HG02884 (cell line): ENCODE measurements at regions not wholly inside any gene's neighbourhood (a gene's known extent, or its start where the extent isn't known, plus 50 kb on each side); places are given as distances from the start of the nearest gene placed in this dataset.
"Not testable (repeated sequence)": the region's sequence is repeated elsewhere in the genome, so short reads cannot be mapped to it uniquely, and the experiment has no call there.

Experiments used
- ATAC-seq: cut with Tn5 transposase; IDR thresholded peaks from one replicate; pipeline ENCODE4 v1.9.1; 2021; ENCODE audit warnings: mild to moderate bottlenecking, moderate library complexity; ENCODE audit not compliant: unreplicated experiment

DNA sequence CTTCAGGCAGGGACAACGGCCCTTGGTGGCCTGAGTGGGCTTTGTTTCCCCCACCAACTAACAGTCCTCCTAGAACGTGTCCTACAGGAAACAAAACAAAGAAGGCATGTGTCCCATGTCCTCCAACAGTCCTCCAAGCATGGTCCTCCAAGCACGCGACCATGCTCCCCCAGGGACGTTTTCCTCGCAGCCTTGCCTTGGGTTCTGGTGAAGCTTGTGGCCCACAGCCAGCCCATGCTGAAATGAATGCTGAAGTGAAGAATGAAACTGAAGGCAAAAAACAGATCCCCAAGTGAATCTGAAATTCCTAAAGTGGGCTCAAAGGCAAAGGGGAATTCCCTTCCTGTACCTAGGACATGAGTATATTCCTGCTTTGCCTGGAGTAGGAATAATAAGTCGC lies 176.6 kb downstream of the JCAD start:
- ATAC-seq, result no peak

DNA sequence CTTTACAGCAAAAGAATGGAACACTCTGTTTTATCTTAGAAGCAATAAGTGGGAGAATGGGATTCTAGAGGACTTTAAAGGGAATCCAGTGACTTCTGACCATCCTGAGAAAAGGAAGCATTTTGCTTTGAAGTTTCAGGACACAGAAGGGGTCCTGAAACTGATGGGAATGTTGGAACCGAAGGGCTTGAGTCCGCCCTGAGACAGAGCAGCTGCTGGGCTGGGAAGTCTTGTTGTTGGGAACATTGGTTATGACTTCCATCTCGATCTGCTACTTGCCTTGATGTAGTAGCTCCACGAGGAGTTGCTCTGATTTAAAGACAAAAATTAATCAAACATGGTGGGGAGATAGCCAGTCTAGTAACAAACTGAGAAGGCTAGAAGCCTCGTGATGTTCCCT lies 177.6 kb downstream of the JCAD start:
- no peak for ATAC-seq

DNA sequence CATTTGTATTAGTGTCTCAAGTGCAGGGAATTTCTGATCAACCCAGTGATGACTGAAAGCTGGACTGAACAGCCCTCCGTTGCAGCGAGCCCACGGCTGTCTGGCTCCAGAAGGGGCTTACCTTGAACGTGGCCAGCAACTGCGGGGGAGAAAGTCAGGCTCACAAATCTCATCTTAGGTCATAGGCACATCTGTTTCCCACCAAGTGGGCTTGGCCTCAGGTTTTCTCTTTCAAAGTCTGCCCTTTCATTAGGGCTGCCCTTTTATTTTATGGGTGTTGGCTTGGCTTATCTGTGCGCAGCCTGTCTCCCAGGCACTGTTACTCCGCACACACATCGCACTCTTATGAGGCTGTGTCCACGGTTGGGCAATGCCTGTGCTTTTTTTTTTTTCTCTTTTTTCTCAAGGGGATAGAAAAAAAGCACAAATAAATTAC lies 178.0 kb downstream of the JCAD start:
- no peak for ATAC-seq

DNA sequence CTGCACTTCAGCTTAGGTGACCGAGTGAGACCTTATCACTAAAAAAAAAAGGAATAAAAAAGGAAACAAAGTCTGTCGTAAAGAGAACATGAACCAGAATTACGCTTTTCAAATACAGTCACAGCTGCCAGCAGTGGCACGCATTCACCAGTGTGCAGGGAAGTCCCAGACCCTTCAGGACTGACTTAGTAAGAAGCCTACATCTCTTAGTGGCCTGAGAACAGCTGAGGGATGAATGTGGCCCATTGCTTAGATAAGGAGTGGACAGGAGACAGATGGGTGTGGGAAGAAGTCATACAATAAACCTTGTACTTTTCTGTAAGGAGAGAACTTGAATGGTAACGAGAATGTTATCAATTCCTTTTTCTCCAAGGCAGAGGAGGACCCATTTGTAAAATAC lies 178.5 kb downstream of the JCAD start:
- no peak for ATAC-seq

DNA sequence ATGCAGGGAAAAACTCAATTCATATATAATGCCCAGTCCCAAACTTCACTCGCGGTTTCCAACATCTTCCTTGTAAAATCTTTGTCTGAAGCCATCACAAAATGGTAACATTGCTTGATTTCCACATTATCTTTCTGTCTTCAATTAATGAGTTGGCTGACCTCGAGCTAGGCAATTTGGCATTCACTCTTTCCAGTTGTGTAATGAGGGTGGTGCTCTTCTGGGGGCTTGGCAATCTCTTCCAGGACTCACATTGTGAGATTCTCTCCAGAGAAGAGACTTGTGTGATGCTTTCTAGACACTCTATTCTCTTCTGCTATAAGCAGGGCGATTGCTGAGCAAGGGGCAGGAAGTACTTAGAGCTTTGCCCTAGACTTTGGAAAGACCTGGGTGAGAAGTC lies 179.5 kb downstream of the JCAD start:
- ATAC-seq, result no peak

DNA sequence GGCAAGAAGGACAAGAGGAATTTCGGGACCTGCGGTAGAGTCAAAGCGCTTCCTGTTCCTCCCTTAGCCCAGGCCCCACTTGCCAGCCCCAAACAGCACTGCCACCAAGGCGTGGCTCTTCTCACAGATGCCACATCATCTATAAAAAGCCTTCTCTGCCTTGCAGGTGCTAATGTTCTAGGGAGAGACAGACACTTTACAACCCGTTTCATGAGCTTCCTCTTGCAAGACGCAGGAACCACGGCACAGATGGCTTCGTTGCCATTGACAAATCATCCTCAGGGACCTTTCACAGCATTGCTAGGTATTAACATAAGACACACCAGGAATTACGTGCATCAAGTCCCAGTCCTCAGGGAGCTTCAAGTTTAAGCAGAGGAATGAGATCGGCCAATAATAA lies 180.9 kb downstream of the JCAD start:
- no peak for ATAC-seq

DNA sequence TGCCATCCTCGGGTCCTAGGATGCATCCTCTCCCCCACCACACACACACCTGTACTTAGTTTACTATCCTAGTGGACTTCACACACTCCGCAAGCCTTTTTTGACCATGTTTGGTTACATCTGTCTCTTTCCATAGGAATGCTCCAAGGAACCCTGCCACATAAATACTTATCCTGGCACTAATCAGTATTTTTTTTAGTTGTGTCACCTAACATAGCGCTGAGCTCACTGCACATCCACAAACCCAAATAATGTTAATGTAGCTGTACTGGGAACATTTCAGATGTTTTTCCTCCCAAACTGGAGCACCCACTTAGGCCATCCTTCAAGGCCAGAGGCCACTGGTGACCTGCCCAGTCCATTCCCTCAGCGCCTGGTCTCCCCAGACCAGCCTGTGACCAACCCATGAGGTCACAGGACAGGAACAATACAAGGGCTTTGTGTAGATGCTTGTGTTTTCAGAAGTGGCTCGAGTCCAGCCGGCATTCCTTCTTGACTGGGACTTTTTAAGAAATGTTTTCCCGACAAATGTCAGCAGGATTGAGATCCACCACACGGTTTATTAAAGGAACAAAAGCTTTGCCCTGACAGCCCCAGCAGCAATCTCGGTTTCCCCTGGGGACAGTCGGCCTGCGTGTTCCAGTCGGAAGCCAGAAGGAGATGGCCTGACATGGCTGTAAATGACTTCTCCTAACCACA lies 181.4 kb downstream of the JCAD start:
- ATAC-seq, result no peak

DNA sequence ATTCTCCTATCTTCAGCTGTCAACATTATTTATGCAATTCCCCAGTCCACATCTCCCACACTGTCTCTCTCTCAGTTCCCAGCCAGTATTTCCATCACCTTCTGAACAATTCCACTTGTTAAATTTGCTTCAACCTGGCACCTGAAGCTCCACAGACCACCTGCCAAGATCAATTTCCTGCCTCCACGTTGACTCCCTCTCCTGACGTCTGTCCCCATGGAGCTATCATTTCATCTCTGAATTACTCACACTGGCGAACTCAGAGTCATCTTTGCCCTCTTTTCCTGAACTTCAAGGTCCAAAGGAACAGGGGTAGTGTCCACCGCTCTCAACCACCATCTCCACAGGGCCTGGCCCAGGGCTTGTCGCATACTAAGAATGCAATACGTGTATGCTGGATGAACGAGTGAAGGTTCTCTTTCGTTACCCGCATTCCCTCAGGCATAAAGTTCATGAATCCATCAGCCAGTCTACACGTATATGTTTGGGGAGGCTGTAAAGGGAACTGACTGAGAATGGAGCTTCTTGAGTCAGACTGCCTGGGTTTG lies 183.3 kb downstream of the JCAD start:
- ATAC-seq, result no peak

DNA sequence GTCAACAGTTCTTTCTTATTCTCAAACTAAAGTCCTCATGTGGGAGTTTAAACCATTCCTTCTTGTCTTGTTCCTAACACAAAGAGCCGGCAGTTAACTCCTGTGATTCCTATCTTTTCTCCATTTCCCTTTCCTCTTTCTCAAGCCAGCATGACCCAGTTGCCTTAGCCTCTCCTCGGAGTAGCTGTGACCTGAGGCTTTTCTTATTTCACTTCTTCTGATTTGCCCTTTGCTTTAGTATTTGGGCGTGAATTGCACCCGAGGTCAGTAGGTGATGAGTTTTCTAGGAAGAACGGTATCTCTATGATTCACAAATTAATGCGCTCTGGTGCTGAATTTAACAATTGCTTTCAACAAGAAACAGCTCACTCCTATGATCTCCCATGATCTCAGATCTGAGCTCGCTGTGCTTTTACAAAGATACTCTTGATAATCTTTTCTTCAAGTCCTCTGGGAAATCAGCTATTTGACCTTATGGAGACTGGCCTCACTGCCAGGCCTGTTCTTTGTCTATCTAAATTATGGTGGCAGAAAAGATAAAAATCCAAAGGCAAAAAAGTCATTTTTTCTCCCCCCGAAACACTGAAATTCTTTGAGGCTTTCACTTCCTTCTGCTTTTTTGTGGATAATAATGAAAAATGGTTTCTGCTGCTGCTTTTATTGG lies 184.6 kb downstream of the JCAD start:
- no peak for ATAC-seq

DNA sequence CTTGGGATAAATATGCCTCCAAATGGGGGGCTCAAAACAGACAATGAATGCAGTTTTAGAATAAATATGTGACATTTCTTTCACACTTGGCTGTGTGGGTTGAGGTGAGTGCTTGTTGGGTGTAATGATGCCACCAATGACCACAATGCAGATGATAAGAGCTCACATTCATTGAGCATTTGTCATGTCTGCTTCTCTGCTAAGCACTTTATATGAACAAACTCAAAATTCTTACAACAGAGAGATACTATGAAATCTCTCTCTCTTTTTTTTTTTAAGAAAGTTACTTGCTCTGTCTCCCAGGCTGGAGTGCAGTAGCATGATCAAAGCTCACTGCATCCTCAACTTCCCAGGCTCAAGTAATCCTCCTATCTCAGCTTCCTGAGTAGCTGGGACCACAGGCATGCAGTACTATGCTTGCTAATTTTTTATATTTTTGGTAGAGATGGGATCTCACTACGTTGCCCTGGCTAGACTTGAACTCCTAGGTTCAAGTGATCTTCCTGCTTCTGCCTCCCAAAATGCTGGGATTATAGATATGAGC lies 185.4 kb downstream of the JCAD start:
- ATAC-seq, result no peak

DNA sequence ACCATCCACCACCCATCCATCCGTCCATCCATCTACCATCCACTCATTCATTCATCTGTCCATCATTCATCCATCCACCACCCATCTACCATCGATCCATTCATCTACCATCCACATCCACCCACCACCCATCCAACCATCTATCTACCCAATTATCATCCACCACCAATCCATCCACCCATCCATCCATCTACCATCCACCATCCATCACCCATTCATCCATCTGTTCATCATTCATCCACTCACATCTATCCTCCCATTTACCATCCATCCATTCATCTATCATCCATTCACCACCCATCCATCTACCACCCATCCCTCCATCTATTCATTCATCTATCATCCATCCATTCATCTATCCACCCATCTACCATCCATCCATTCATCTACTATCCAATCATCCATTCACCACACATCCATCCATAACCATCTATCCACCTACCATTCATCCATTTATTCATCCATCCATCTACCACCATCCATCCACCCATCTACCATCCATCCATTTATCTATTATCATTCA lies 188.8 kb downstream of the JCAD start:
- ATAC-seq, result no peak

DNA sequence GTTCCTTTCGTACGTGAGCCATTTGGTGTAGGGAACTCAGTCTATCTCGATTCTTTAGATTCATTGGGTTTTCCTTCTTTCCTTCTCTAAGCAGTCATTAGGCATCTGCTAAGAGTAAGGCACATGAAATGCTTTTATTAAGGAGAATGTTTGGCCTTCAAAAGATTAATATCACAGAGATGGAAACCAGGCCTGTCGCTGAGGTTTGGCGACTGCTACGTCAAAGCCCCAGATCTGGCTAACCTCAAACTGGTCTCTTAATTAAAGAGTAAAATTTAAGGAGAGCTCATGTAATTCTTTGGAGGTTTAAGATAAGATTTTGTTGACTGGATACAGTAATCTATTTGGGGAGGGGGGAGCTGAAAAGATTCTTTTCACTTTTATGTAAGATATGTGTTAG lies 189.8 kb downstream of the JCAD start:
- no peak for ATAC-seq

DNA sequence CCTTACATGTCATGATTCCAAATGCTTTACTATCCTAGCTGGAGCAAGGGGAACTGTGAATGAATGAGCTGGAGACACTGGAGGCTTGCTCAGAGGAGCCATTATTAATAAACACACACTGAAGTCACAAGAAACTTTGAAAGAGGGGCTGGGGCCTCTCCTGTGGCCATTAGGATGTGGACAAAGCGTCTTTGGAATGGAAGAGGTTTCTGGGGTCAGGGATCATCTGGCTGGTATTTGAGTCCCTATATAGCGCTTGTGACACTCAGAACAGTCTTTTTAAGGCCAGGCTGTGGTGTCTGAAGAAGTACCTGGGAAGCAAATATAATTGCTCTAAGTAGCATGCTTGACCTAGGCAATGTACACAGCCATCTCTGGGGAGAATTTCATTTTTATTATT lies 193.0 kb downstream of the JCAD start:
- ATAC-seq, result no peak

DNA sequence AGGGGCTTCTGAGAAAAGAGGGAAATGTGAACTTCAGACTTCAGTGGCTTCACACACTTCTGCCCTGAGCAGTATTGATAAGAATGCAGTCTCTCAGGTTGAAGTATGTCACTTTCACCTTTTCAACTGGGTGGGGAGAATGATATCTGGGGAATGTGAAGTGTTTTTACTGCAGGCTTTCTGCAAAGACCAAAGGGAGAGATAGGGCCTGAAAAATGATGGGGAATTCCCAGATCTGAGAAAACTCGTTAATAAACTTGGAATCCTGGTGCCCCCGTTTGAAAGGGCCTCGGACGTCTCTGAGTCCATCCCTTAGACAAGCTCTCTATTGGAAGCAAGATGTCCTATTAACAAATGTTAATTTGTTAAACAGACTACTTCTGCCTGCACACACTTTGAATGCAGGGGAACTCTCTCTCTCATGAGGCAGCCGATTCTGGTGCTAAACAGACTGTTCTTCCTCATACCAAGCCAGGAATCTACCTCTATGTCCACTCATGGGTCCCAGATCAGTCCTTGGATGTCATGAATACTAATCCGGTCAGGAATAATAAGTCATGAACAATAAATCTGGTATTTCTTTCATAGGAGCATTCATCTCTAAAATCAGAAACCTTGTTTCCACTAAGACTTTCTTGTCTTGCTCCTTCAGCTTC lies 193.6 kb downstream of the JCAD start:
- ATAC-seq, result no peak

DNA sequence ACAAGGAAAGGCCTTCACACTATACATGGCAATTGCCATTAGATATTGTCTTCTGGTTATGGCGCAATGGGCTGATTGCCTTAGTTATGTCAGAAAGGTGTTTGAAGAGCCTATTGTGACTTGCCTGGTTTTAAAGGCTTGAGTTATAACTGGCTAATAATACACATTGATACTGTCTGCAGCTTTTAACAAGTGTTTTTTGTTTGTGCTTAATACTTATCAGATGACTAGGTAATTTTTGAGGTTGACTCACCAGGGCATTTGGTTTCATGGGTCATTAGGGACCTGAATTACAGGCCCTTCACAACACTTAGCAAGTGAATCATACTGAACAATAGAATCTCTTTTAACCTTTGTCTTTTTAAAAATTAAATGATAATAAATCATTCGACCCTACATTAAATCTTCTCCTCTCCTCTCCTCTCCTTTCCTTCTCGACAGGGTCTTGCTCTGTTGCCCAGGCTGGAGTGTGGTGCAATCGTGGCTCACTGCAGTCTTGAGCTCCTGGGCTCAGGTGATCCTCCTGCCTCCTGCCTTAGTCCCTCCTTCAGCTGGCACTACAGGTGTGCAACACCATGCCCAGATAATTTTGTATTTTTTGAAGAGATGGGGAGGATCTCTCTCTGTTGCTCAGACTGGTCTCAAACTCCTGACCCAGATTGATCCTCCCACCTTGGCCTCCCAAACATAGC lies 196.3 kb downstream of the JCAD start:
- no peak for ATAC-seq

DNA sequence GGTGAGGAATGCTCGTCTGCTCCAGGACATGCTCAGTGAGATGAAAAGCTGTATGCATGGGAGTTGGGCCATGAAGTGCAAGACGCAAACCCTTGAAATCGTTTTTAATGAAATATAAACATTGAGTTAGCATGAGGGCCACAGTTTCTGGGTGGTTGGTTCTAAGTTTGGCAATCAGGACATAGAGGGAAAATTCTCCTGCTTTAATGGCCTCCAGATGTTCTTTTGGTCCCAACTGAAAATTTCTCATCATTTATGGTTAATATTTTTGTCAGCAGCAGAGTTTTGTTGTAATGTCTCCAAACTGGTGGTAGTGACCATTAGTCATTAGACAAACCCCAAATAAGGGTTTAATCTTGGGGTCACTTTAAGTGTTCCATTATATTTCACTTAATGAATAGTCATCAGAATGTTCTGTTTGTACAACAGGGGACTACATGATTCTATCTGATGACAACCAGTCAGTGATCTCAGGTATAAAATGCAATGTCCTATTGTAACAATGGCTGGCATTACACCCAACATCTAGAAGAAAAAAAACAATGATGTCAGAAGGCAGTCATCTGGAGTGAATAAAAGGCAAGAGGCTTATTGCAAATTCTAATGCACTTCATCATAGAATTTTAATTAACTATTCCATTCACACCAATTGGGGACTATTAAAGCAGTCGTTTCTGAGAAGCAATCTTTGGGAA lies 197.4 kb downstream of the JCAD start:
- no peak for ATAC-seq

DNA sequence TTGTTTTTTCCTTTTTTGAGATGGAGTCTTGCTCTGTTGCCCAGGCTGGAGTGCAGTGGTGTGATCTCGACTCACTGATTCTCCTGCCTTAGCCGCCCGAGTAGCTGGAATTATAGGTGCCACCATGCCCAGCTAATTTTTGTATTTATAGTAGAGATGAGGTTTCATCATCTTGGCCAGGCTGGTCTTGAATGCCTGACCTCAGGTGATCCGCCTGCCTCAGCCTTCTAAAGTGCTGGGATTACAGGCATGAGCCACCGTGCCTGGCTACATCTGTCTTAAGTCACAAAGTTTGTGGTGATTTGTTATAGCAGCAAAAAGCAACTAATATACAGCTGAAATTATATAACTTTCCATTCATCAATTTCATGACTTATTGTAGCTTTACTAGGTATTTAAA lies 198.2 kb downstream of the JCAD start:
- ATAC-seq, result not testable (repeated sequence)

DNA sequence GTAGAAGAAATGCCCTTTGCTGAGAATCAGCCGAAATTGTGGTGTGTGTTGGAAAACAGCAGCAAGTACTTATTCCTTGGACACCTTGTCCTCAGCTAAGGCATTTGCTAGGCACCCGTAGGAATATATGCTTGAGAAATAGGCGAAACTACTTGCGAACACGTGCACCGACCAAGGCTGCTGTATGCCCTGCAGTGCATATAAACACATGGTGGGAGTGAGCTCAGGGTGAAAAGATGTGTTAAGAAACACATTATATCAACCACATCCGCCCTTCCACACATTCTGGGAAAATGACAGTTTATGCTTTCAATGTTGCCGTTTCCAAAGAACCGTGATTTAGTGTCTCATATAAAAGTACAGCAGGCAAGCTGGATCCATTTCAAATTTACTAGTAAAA lies 199.2 kb downstream of the JCAD start:
- no peak for ATAC-seq

DNA sequence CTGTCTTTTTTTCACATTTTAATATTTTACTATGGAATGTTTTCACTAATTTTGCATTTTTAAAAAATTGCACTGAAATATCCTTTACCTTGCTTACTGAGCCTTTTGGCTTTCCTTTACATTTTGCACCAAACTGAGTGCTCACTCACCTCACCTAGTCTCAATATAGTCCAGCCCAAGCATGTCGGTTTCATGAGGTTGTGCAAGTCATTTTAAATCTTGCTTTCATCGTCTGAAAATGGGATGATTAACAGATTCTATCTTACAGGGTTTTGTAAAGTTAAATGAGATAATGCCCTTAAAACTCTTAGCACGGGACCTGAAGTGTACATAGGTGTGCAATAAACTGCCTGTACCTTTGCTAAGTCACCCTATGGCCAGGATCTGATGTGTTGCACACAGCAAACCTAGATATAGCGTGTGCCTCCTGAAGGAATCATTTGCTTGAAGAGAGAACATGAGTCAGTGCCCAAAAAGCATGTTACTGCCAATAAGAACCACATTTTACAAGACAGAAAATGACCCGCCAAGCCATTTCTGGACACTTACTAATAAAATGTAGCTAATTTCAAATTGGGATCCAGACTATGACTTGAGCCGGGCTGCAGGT lies 199.8 kb downstream of the JCAD start:
- ATAC-seq, result no peak

DNA sequence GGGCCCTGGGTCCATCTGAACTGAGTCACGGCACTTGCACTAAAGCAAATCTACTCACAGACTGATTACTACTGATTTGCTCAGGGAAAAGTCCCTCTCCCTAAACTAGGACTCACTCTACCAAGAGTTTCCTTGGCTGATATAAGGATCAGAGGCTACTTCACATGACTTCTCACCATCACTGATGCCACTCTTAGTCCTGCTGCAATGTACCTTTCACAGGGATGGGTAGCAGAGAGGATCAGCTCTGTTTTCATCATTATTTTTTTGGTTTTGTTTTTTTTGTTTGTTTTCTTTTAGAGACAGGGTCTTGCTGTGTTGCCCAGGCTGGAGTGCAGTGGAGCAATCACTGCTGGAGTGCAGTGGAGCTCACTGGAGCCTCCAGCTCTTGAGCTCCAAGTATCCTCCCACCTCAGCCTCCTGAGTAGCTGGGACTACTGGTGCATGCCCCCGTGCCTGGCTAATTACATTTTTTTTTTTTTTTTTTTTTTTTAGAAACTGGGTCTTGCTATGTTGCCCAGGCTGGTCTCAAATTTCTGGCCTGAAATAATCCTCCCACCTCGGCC lies 200.6 kb downstream of the JCAD start:
- ATAC-seq, result no peak
